ENCODE measurements at regions not wholly inside any gene's neighbourhood (a gene's known extent, or its start where the extent isn't known, plus 50 kb on each side); places are given as distances from the start of the nearest gene placed in this dataset.

- no peak for DNase-seq (ENCODE audit: low spot score)
- ChIA-PET CTCF (ENCODE audit: unreplicated experiment) (interaction anchor here (0.5 kb wide), 1 partner anchor 334 kb away, joined by 5 read pairs; no protein-coding TSS in a partner anchor), POLR2A (interaction anchor here (0.8 kb wide), 1 partner anchor 14 kb away, joined by 3 read pairs; no protein-coding TSS in a partner anchor)
- Histone ChIP-seq H3K9me2 (ENCODE audit: insufficient read depth, low read length) (no peaks in the 10 kb centered on the region), H3K4me3 (ENCODE audit: low read depth, low read length, poor library complexity, severe bottlenecking) (no peak overlapping the region), H4K20me1 (ENCODE audit: insufficient read depth, low read length) (no peaks in the 10 kb centered on the region), H2AFZ (ENCODE audit: low read length) (no peak overlapping the region), H3K4me2 (ENCODE audit: low read length) (no peak overlapping the region), H3K27ac (ENCODE audit: low read depth, low read length, poor library complexity, severe bottlenecking) (no peak overlapping the region), H3K9me3 (ENCODE audit: low read length) (no peaks in the 10 kb centered on the region), H3K36me3 (ENCODE audit: insufficient read depth, low read length) (no peaks in the 10 kb centered on the region), H3K79me2 (ENCODE audit: insufficient read depth, low read depth, low read length) (no peaks in the 10 kb centered on the region), H3K4me1 (ENCODE audit: insufficient read depth, low read length, poor library complexity, severe bottlenecking) (no peaks in the 10 kb centered on the region)
- intact Hi-C loops (cut with micrococcal nuclease; ENCODE audit: unreplicated experiment), result no loop called here
- TF ChIP-seq EZH2phosphoT487 (IDR thresholded peaks at IDR 0.05; ENCODE audit: borderline replicate concordance, low read depth, low read length) (no peak), CTCF (conservative IDR thresholded peaks at IDR 0.05; ENCODE audit: low read length) (no peak)
- no TSS peak for BruUV-seq (replicated peaks)
Measured at GRCh38 chr12:13450231-13451080, 253.9 kb downstream of the EMP1 start.

- Histone ChIP-seq H3K36me3 (ENCODE audit: insufficient read depth, low read length) (no peaks in the 10 kb centered on the region), H3K9me2 (ENCODE audit: insufficient read depth, low read length) (no peaks in the 10 kb centered on the region), H2AFZ (ENCODE audit: low read length) (no peak overlapping the region), H3K4me2 (ENCODE audit: low read length) (no peak overlapping the region), H3K4me3 (ENCODE audit: low read depth, low read length, poor library complexity, severe bottlenecking) (no peak overlapping the region), H3K79me2 (ENCODE audit: insufficient read depth, low read depth, low read length) (no peaks in the 10 kb centered on the region), H3K9me3 (ENCODE audit: low read length) (no peaks in the 10 kb centered on the region), H4K20me1 (ENCODE audit: insufficient read depth, low read length) (no peaks in the 10 kb centered on the region), H3K27ac (ENCODE audit: low read depth, low read length, poor library complexity, severe bottlenecking) (no peak overlapping the region), H3K4me1 (ENCODE audit: insufficient read depth, low read length, poor library complexity, severe bottlenecking) (no peaks in the 10 kb centered on the region)
- DNase-seq (ENCODE audit: low spot score), result no peak
- no TSS peak for BruUV-seq (replicated peaks)
- CTCF ChIA-PET (ENCODE audit: unreplicated experiment), result no interaction called here
- TF ChIP-seq CTCF (conservative IDR thresholded peaks at IDR 0.05; ENCODE audit: low read length) (no peak), EZH2phosphoT487 (IDR thresholded peaks at IDR 0.05; ENCODE audit: borderline replicate concordance, low read depth, low read length) (no peak)
- POLR2A ChIA-PET, result no interaction called here
- intact Hi-C loops (cut with micrococcal nuclease; ENCODE audit: unreplicated experiment), result no loop called here
Measured at GRCh38 chr12:13444076-13444475, 247.6 kb downstream of the EMP1 start.

GRCh38 chr12:13443498-13443897 lies 247.0 kb downstream of the EMP1 start:
- H3K79me2 ChIP-seq (ENCODE audit: insufficient read depth, low read depth, low read length), result no peaks in the 10 kb centered on the region

More at GRCh38 chr12:13443498-13443897, 247.0 kb downstream of the EMP1 start:
- ChIA-PET POLR2A (no interaction called here), CTCF (ENCODE audit: unreplicated experiment) (no interaction called here)
- no TSS peak for BruUV-seq (replicated peaks)
- Histone ChIP-seq H3K36me3 (ENCODE audit: insufficient read depth, low read length) (no peaks in the 10 kb centered on the region), H3K4me1 (ENCODE audit: insufficient read depth, low read length, poor library complexity, severe bottlenecking) (no peaks in the 10 kb centered on the region), H3K27ac (ENCODE audit: low read depth, low read length, poor library complexity, severe bottlenecking) (no peak overlapping the region), H3K4me2 (ENCODE audit: low read length) (no peak overlapping the region), H2AFZ (ENCODE audit: low read length) (no peak overlapping the region), H3K9me2 (ENCODE audit: insufficient read depth, low read length) (no peaks in the 10 kb centered on the region), H3K9me3 (ENCODE audit: low read length) (no peaks in the 10 kb centered on the region), H4K20me1 (ENCODE audit: insufficient read depth, low read length) (no peaks in the 10 kb centered on the region), H3K4me3 (ENCODE audit: low read depth, low read length, poor library complexity, severe bottlenecking) (no peak overlapping the region)
- no peak for DNase-seq (ENCODE audit: low spot score)
- intact Hi-C loops (cut with micrococcal nuclease; ENCODE audit: unreplicated experiment), result no loop called here
- TF ChIP-seq CTCF (conservative IDR thresholded peaks at IDR 0.05; ENCODE audit: low read length), result no peak
- TF ChIP-seq EZH2phosphoT487 (IDR thresholded peaks at IDR 0.05; ENCODE audit: borderline replicate concordance, low read depth, low read length), result no peak
